IMR-90 (cell line): ENCODE measurements at regions not wholly inside any gene's neighbourhood (a gene's known extent, or its start where the extent isn't known, plus 50 kb on each side); places are given as distances from the start of the nearest gene placed in this dataset.
"Not testable (repeated sequence)": the region's sequence is repeated elsewhere in the genome, so short reads cannot be mapped to it uniquely, and the experiment has no call there.

Source experiments
- ATAC-seq: fragments of 200-7000 bp; cut with Tn5 transposase; 2 replicates; pipeline ENCODE4 v1.9.1; 2020; ENCODE audit warnings: low read depth, mild to moderate bottlenecking, moderate library complexity
- BruUV-seq: library from RNA; stranded (reverse); fragments of 400-500 nt; replicated peaks from 2 replicates; lab custom pipeline; 2021; lab: Mats Ljungman, UMichigan
- CTCF ChIA-PET: fragments of 300-600 bp; formaldehyde crosslinking; extraction: SDS; loops from one replicate; lab custom pipeline; 2021; ENCODE audit warnings: antibody characterized with exemption; lab: Yijun Ruan, JAX
- POLR2A ChIA-PET: fragments of 300-600 bp; sonication (Branson Sonifier 250); formaldehyde crosslinking; loops from one replicate; lab custom pipeline; 2022; ENCODE audit warnings: antibody characterized with exemption; ENCODE audit not compliant: unreplicated experiment; lab: Charles Lee
- DNase-seq: peaks from one replicate; pipeline ENCODE4 v3.0.0; 2013
- H2AFZ ChIP-seq: replicated peaks from 2 replicates; pipeline ENCODE3; 2013; ENCODE audit warnings: low read length, mild to moderate bottlenecking; ENCODE audit not compliant: poor library complexity
- H2AK5ac ChIP-seq: 2 replicates; pipeline ENCODE4 v1.6.1; 2013; ENCODE audit warnings: low read depth, low read length, inconsistent platforms
- H2AK9ac ChIP-seq: replicated peaks from 2 replicates; pipeline ENCODE3; 2013; ENCODE audit warnings: mild to moderate bottlenecking, low read depth, low read length, moderate library complexity; ENCODE audit not compliant: poor library complexity
- H2BK120ac ChIP-seq: 2 replicates; pipeline ENCODE4 v1.6.1; 2013; ENCODE audit warnings: low read depth, low read length, inconsistent platforms
- H2BK15ac ChIP-seq: 3 replicates; pipeline ENCODE4 v1.6.1; 2013; ENCODE audit warnings: low read depth, low read length, inconsistent platforms
- H2BK20ac ChIP-seq: 2 replicates; pipeline ENCODE4 v1.6.1; 2013; ENCODE audit warnings: low read depth, mild to moderate bottlenecking, inconsistent platforms, low read length, moderate library complexity
- H2BK5ac ChIP-seq: 2 replicates; pipeline ENCODE4 v1.6.1; 2013; ENCODE audit warnings: mild to moderate bottlenecking, low read depth, low read length, inconsistent platforms; ENCODE audit not compliant: poor library complexity, severe bottlenecking
- H3K14ac ChIP-seq: replicated peaks from 2 replicates; pipeline ENCODE4 v1.6.1; 2013; ENCODE audit warnings: low read depth, low read length, inconsistent platforms
- H3K18ac ChIP-seq: 2 replicates; pipeline ENCODE4 v1.6.1; 2013; ENCODE audit warnings: low read depth, low read length, control low read depth
- H3K23ac ChIP-seq: 2 replicates; pipeline ENCODE4 v1.6.1; 2013; ENCODE audit warnings: low read depth, low read length, inconsistent platforms
- H3K27ac ChIP-seq: 2 replicates; pipeline ENCODE4 v1.5.1; 2013; ENCODE audit warnings: mild to moderate bottlenecking, control low read depth, low read length; ENCODE audit not compliant: insufficient read depth
- H3K27me3 ChIP-seq: 2 replicates; pipeline ENCODE4 v1.6.1; 2013; ENCODE audit warnings: low read length; ENCODE audit not compliant: control insufficient read depth, insufficient read depth
- H3K36me3 ChIP-seq: 2 replicates; pipeline ENCODE4 v1.6.1; 2013; ENCODE audit warnings: low read length, mixed read lengths; ENCODE audit not compliant: control insufficient read depth, insufficient read depth
- H3K4ac ChIP-seq: 2 replicates; pipeline ENCODE4 v1.6.1; 2013; ENCODE audit warnings: low read depth, low read length, inconsistent platforms
- H3K4me1 ChIP-seq: 2 replicates; pipeline ENCODE4 v1.6.1; 2013; ENCODE audit warnings: low read length, mixed read lengths; ENCODE audit not compliant: control insufficient read depth, insufficient read depth
- H3K4me2 ChIP-seq: 2 replicates; pipeline ENCODE4 v1.6.1; 2013; ENCODE audit warnings: low read depth, mild to moderate bottlenecking, control low read depth, low read length, moderate library complexity
- H3K4me3 ChIP-seq: 2 replicates; pipeline ENCODE4 v1.5.1; 2013; ENCODE audit warnings: low read depth, mild to moderate bottlenecking, control low read depth, low read length, moderate library complexity; ENCODE audit not compliant: insufficient read depth
- H3K56ac ChIP-seq: 2 replicates; pipeline ENCODE4 v1.6.1; 2013; ENCODE audit warnings: low read length, inconsistent platforms; ENCODE audit not compliant: insufficient read depth; ENCODE audit errors: extremely low read depth
- H3K79me1 ChIP-seq, 2 experiments: 2 replicates each; pipeline ENCODE4 v1.6.1; 2013; ENCODE audit warnings: low read length in 2 of 2, inconsistent platforms in 1 of 2, low read depth in 1 of 2
- H3K9ac ChIP-seq: 2 replicates; pipeline ENCODE4 v1.6.1; 2013; ENCODE audit warnings: low read depth, low read length, control low read depth
- H3K9me1 ChIP-seq: 2 replicates; pipeline ENCODE4 v1.6.1; 2013; ENCODE audit warnings: low read length, inconsistent platforms; ENCODE audit not compliant: insufficient read depth
- H3K9me3 ChIP-seq: 2 replicates; pipeline ENCODE4 v1.6.1; 2013; ENCODE audit warnings: low read length; ENCODE audit not compliant: control insufficient read depth, insufficient read depth
- H4K20me1 ChIP-seq: 2 replicates; pipeline ENCODE4 v1.6.1; 2013; ENCODE audit warnings: low read length, inconsistent platforms; ENCODE audit not compliant: insufficient read depth
- H4K5ac ChIP-seq: 2 replicates; pipeline ENCODE4 v1.6.1; 2013; ENCODE audit warnings: mild to moderate bottlenecking, low read depth, low read length, control low read depth
- H4K8ac ChIP-seq, 2 experiments: 2 replicates each; pipeline ENCODE4 v1.6.1; 2013; ENCODE audit warnings: low read depth in 2 of 2, low read length in 2 of 2, control low read depth in 1 of 2, inconsistent platforms in 1 of 2
- H4K91ac ChIP-seq: 2 replicates; pipeline ENCODE4 v1.6.1; 2013; ENCODE audit warnings: low read depth, low read length, inconsistent platforms; ENCODE audit not compliant: insufficient read depth
- BHLHE40 ChIP-seq: fragments of 150-350 bp; IDR thresholded peaks from 2 replicates; pipeline ENCODE4 v1.6.1; 2016; ENCODE audit warnings: mild to moderate bottlenecking, low read depth, low read length
- CHD1 ChIP-seq: IDR thresholded peaks from 2 replicates; pipeline ENCODE4 v1.6.1; 2012; ENCODE audit warnings: low read depth, low read length, improper control_type of control experiment
- MAFK ChIP-seq: IDR thresholded peaks from 2 replicates; pipeline ENCODE4 v1.6.1; 2012; ENCODE audit warnings: low read depth, low read length, improper control_type of control experiment
- MAZ ChIP-seq: IDR thresholded peaks from 2 replicates; pipeline ENCODE4 v1.6.1; 2012; ENCODE audit warnings: low read depth, mild to moderate bottlenecking, low read length, improper control_type of control experiment, moderate library complexity, borderline replicate concordance
- POLR2A ChIP-seq: IDR thresholded peaks from 2 replicates; pipeline ENCODE4 v1.6.1; 2012; ENCODE audit warnings: mild to moderate bottlenecking, low read depth, low read length
- RAD21 ChIP-seq: IDR thresholded peaks from 2 replicates; pipeline ENCODE4 v1.6.1; 2012; ENCODE audit warnings: low read length, improper control_type of control experiment
- SMC3 ChIP-seq: fragments of 150-350 bp; IDR thresholded peaks from 2 replicates; pipeline ENCODE4 v1.6.1; 2016; ENCODE audit warnings: low read depth, mild to moderate bottlenecking, antibody characterized with exemption, low read length, moderate library complexity
- WGBS, 2 experiments: methylation state at CpG; one replicate each; pipeline versions ENCODE4 v1.1.5 to v1.1.7; 2013; ENCODE audit warnings: missing lambda C conversion rate in 2 of 2; ENCODE audit not compliant: insufficient read length in 1 of 2; ENCODE audit errors: extremely low coverage in 2 of 2; 5-methylcytosine and 5-hydroxymethylcytosine counted together
- dilution Hi-C: fragments of 300-500 bp; cut with HindIII; formaldehyde crosslinking; loops from one replicate; pipeline ENCODE4 v1.14.3; 2018; ENCODE audit warnings: low sequenced_read_pairs; ENCODE audit not compliant: unreplicated experiment
- in situ Hi-C: fragments of 300-500 bp; cut with MboI; formaldehyde crosslinking; loops from 3 replicates; pipeline ENCODE4 v1.14.3; 2019; ENCODE audit warnings: low sequenced_read_pairs, inconsistent platforms, mixed read lengths
- intact Hi-C: fragments of 100-400 bp; cut with micrococcal nuclease; formaldehyde crosslinking; loops from 2 replicates; pipeline ENCODE4 v1.10.0; 2022
- TF ChIP-seq, protein P1 (sequence below): fragments of 150-350 bp; IDR thresholded peaks from 2 replicates; pipeline ENCODE4 v1.6.1; 2017; ENCODE audit warnings: mild to moderate bottlenecking, antibody characterized with exemption, low read length, low read depth

DNA sequence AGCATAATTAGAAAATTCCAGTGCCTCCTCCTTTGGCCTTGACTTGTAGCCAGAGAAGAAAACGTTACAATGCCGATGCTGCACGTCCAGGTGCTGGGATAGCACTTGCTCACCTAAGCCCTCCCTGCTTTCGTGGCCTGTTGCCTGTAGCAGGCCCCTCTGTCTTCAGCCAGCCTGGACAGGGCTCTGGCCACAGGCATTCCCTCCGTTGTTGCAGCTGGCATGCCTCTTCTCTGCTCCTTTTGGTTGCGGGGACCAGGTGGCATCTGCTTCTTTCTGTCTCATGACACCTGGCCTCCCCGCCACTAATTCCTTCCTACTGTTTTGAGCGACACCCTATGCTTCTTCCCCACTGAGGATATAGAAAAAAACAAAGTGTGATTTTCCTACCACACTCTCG, 54.6 kb upstream of the MORC3 start:
- no peak for DNase-seq
- no peak overlapping the region for H2AFZ ChIP-seq
- H3K27ac ChIP-seq = no peak overlapping the region
- no peaks in the 10 kb centered on the region; a peak in 1 of 4 replicates for H3K79me1 ChIP-seq
- H2AK9ac ChIP-seq = no peak overlapping the region
- intact Hi-C loops = no loop called here
- H4K5ac ChIP-seq = no peak overlapping the region
- peaks cover 3% of the 10 kb centered on the region; the same call in 1 of the 2 replicates for H3K9me1 ChIP-seq
- no peaks in the 10 kb centered on the region for H3K4me1 ChIP-seq
- no peak overlapping the region for H2BK120ac ChIP-seq
- no peak overlapping the region for H3K4me3 ChIP-seq
- H3K36me3 ChIP-seq = peaks cover 6% of the 10 kb centered on the region
- H2BK5ac ChIP-seq = no peak overlapping the region
- ATAC-seq = no peak
- H2AK5ac ChIP-seq = no peak overlapping the region
- H3K14ac ChIP-seq = no peak overlapping the region
- H3K27me3 ChIP-seq = no peaks in the 10 kb centered on the region
- in situ Hi-C loops = no loop called here
- ChIA-PET POLR2A (no interaction called here), CTCF (no interaction called here)
- H3K9ac ChIP-seq = no peak overlapping the region
- no peak overlapping the region for H2BK15ac ChIP-seq
- TF ChIP-seq CHD1 (no peak), BHLHE40 (no peak), SMC3 (no peak), RAD21 (no peak), MAFK (no peak), MAZ (no peak), POLR2A (no peak)
- TF ChIP-seq, protein P1, sequence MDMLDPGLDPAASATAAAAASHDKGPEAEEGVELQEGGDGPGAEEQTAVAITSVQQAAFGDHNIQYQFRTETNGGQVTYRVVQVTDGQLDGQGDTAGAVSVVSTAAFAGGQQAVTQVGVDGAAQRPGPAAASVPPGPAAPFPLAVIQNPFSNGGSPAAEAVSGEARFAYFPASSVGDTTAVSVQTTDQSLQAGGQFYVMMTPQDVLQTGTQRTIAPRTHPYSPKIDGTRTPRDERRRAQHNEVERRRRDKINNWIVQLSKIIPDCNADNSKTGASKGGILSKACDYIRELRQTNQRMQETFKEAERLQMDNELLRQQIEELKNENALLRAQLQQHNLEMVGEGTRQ = no peak
- H3K23ac ChIP-seq = no peak overlapping the region
- H3K4me2 ChIP-seq = no peak overlapping the region
- H3K56ac ChIP-seq = no peak overlapping the region
- H3K18ac ChIP-seq = no peak overlapping the region
- 96% methylated on average over 4 of the region's 9 CpGs; no CpG with 5 or more reads in 1 of the 2 experiments for WGBS, 2 experiments
- H3K4ac ChIP-seq = no peak overlapping the region
- H3K9me3 ChIP-seq = no peaks in the 10 kb centered on the region
- H4K8ac ChIP-seq = no peak overlapping the region
- no TSS peak for BruUV-seq
- H4K20me1 ChIP-seq = no peaks in the 10 kb centered on the region
- dilution Hi-C loops = no loop called here
- H2BK20ac ChIP-seq = no peak overlapping the region
- no peak overlapping the region for H4K91ac ChIP-seq

DNA sequence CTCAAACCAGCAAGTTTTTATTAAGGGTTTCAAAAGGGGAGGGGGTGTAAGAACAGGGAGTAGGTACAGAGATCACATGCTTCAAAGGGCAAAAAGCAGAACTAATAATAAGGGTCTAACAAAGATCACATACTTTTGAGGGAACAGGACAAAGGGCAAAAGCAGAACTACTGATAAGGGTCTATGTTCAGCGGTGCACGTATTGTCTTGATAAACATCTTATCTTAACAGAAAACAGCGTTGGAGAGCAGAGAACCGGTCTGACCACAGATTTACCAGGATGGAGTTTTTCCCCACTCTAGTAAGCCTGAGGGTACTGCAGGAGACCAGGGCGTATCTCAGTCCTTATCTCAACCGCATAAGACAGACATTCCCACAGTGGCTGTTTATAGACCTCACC, 52.2 kb upstream of the MORC3 start:
- H3K4me3 ChIP-seq, H4K20me1 ChIP-seq, H3K4me2 ChIP-seq, H2BK5ac ChIP-seq, dilution Hi-C loops, intact Hi-C loops, H3K14ac ChIP-seq, H2BK15ac ChIP-seq, H3K9me1 ChIP-seq, H2AFZ ChIP-seq, POLR2A ChIA-PET, H3K56ac ChIP-seq, H3K9ac ChIP-seq, H4K91ac ChIP-seq, H3K27me3 ChIP-seq, H2AK5ac ChIP-seq, H4K8ac ChIP-seq, H3K18ac ChIP-seq, H2AK9ac ChIP-seq, H3K4ac ChIP-seq, H2BK120ac ChIP-seq, H2BK20ac ChIP-seq, H3K27ac ChIP-seq, in situ Hi-C loops, H4K5ac ChIP-seq, BruUV-seq, CTCF ChIA-PET, H3K9me3 ChIP-seq, H3K79me1 ChIP-seq, H3K23ac ChIP-seq, H3K36me3 ChIP-seq, ATAC-seq, H3K4me1 ChIP-seq, DNase-seq: not testable (repeated sequence)
- no CpG with 5 or more reads among the region's 6 CpGs for WGBS, 2 experiments
